ENCODE measurements at regions not wholly inside any gene's neighbourhood (a gene's known extent, or its start where the extent isn't known, plus 50 kb on each side); places are given as distances from the start of the nearest gene placed in this dataset.
"Not testable (repeated sequence)": the region's sequence is repeated elsewhere in the genome, so short reads cannot be mapped to it uniquely, and the experiment has no call there.

DNA sequence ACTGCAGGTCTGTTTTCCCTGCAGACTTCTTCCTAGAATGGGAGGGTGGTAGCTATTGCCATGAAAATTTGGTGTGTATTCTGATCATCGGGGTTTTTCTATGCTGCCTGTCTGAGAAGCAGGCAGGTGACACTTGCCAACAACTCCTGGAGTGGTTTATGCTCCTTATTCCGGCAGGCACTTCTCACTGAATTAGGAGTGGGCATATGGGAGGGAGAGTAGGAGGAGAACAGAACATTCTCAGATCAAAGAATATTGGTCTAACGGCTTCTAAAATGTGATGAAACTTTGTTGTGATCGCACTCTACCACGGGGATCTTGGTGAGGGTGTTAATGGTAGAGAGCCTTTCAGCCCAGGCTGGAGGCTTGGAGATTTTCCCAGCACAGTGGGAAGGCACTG lies 480.8 kb downstream of the PLCL1 start:
- TF ChIP-seq, protein P1, sequence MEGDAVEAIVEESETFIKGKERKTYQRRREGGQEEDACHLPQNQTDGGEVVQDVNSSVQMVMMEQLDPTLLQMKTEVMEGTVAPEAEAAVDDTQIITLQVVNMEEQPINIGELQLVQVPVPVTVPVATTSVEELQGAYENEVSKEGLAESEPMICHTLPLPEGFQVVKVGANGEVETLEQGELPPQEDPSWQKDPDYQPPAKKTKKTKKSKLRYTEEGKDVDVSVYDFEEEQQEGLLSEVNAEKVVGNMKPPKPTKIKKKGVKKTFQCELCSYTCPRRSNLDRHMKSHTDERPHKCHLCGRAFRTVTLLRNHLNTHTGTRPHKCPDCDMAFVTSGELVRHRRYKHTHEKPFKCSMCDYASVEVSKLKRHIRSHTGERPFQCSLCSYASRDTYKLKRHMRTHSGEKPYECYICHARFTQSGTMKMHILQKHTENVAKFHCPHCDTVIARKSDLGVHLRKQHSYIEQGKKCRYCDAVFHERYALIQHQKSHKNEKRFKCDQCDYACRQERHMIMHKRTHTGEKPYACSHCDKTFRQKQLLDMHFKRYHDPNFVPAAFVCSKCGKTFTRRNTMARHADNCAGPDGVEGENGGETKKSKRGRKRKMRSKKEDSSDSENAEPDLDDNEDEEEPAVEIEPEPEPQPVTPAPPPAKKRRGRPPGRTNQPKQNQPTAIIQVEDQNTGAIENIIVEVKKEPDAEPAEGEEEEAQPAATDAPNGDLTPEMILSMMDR (IDR thresholded peaks at IDR 0.05) = no peak
- no peak for DNase-seq (ENCODE audit: low spot score)
- no peak overlapping the region for H3K4me3 ChIP-seq
- H3K27ac ChIP-seq = no peak overlapping the region

DNA sequence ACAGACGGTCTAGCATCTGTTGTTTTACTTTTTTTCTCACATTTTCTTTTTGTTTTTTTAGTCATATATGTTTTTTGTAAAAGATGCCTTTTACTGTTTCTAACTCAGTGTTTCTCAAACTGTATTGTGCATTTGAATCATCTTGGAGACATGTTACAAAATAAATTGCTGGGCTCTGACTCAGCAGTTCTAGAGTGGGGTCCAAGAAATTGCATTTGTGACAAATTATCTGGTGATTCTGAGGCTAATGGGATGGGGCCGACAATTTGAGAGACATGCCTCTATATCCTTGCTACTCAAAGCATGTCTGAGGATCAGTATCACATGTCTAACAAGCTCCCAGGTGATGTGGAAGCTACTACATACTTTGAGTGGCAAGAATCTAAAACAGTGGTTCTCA lies 478.8 kb downstream of the PLCL1 start:
- Histone ChIP-seq H3K4me3 (no peak overlapping the region), H3K27ac (no peak overlapping the region)
- no peak for DNase-seq (ENCODE audit: low spot score)
- TF ChIP-seq, protein P1 (IDR thresholded peaks at IDR 0.05) = no peak

DNA sequence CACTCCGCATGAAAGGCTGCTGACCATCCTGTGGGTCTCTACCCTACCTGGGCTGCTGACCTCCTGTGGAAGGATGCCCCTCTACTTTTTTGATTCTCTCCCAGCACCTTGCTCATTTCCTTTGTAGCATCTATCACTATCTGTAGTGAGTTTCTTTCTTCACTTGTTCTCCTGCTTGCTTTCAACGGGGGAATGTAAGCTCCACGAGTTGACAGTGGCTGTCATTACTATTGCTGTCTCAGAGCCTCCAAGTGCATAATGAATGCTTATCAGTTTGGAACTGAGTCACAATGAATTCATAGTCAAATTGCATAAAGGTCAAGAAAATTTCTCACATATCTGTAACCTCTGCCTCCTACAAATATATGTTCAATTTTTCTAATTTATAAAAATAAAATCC lies 477.7 kb downstream of the PLCL1 start:
- no peak overlapping the region for H3K27ac ChIP-seq
- H3K4me3 ChIP-seq = no peak overlapping the region
- TF ChIP-seq, protein P1 (IDR thresholded peaks at IDR 0.05) = no peak
- DNase-seq (ENCODE audit: low spot score) = no peak

DNA sequence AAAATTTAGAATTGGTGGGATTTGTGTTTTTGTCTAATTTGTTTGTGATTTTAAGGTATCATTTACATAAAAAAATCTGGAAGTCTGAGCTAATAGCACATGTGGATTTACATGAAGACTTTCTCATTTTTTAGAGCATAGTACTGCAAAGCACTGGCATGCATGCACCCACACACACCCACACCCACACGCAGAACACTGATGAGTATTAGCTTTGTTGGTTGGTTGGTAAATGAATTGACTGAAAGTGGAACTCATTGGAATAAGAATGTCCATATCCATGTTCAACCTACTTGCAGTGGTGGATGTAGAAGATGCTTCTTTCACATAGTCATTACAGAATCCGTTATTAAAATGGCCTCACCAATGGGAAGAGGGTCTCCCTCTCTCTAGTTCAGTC lies 475.8 kb downstream of the PLCL1 start:
- Histone ChIP-seq H3K4me3 (no peak overlapping the region), H3K27ac (no peak overlapping the region)
- no peak for DNase-seq (ENCODE audit: low spot score)
- TF ChIP-seq, protein P1 (IDR thresholded peaks at IDR 0.05) = no peak

DNA sequence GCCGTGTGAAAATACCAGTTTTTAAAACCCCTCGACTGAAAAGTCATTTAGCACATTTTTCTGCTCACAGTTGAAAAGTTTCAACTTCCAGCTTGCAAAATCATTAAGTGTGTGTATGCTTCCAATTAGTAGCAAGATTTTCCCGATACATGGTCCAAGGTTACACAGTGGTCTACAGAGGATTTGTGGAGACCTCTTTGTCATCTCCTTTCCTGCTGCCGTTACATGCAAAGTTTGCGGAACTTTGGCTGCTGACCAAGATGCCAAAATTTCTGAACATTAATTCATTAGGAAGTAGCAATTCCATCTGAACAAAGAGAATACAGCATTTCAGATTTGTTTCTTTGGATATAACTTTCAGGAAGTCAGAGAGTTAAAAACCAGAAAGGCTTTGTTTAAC lies 474.6 kb downstream of the PLCL1 start:
- no peak for DNase-seq (ENCODE audit: low spot score)
- H3K27ac ChIP-seq = no peak overlapping the region
- TF ChIP-seq, protein P1 (IDR thresholded peaks at IDR 0.05) = no peak
- H3K4me3 ChIP-seq = no peak overlapping the region

DNA sequence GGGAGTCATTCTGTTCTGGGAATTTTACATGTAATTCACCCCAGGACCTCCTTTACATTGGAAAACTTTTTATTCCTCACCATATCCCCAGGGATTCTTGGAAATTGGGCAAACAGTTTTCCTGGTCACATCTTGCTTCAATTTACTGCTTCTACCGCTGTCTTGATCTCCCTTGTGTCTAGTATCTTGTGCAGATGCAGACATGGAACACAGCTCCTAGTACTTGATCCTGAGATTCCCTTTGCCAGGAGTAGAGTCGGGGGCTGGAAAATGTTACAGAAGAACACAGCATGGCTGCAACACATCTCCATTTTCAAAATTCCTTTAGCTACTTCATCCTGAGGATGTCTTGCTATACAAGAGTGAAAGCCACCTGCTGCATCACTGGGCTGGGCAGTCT lies 472.8 kb downstream of the PLCL1 start:
- no peak for DNase-seq (ENCODE audit: low spot score)
- TF ChIP-seq, protein P1 (IDR thresholded peaks at IDR 0.05) = no peak
- Histone ChIP-seq H3K4me3 (no peak overlapping the region), H3K27ac (no peak overlapping the region)

DNA sequence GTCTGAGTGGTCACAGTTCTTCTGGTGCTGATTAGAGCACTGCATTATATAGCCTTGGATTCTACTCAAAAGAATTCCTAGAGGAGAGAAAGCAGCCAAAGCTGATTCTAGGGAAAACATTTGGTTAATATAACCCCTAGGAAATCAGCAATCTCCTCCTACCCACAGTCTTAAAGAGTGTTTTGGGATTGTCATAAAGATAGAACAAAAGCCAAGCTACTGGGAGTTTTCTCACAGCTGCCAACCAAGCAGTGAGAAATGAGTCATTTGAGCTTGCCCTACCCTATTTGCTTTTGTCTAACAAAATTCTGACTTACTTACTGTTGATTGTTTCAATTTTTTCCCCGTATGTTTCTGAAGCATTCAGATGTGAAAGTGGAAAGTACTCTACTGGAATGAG lies 469.3 kb downstream of the PLCL1 start:
- Histone ChIP-seq H3K27ac (no peak overlapping the region), H3K4me3 (no peak overlapping the region)
- no peak for DNase-seq (ENCODE audit: low spot score)
- TF ChIP-seq, protein P1 (IDR thresholded peaks at IDR 0.05) = no peak

DNA sequence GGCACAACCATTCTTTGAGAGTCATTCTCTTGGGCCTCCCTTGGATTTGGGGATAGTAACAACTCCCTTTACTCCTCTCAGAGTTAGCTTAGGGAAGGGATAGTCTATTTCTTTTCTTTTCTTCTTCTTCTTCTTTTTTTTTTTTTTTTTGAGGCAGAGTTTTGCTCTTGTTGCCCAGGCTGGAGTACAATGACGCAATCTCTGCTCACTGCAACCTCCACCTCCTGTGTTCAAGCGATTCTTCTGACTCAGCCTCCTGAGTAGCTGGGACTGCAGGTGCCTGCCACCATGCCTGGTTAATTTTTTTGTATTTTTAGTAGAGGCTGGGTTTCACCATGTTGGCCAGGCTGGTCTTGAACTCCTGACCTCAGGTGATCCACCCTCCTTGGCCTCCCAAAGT lies 465.8 kb downstream of the PLCL1 start:
- not testable (repeated sequence) for H3K4me3 ChIP-seq; H3K27ac ChIP-seq; DNase-seq (ENCODE audit: low spot score)
